ENCODE measurements at regions not wholly inside any gene's neighbourhood (a gene's known extent, or its start where the extent isn't known, plus 50 kb on each side); places are given as distances from the start of the nearest gene placed in this dataset.
A peak's percentile ranks its signal among the peaks of the same experiment; 100 is the strongest.

DNA sequence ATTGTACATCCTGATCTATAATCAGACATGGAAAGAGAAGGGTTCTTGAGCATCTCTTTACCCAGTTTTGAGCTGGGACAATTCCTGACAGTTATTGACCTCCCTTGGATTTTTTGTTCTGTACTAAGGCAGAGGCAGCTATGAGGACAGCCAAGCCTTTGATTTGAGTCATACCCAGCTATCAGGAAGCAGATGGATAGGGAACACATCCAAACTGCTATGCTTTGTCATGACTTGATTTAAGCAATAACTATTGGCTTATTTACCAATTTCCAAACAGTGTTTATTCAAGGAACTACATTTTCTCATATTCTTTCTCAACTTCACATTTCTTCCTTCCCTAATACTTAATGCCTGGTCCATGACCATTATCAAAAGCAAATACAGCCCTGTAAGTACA lies 396.4 kb upstream of the STEAP1 start:
- DNase-seq (ENCODE audit: low spot score in 2 of 2): no peak
- Histone ChIP-seq H3K4me3 (no peak overlapping the region), H3K36me3 (replicated peaks) (no peaks in the 10 kb centered on the region), H3K4me1 (no peaks in the 10 kb centered on the region), H3K9me3 (no peaks in the 10 kb centered on the region), H3K27me3 (ENCODE audit: low read depth) (no peaks in the 10 kb centered on the region)
- in situ Hi-C loops (cut with MboI; ENCODE audit: low sequenced_read_pairs): no loop called here

DNA sequence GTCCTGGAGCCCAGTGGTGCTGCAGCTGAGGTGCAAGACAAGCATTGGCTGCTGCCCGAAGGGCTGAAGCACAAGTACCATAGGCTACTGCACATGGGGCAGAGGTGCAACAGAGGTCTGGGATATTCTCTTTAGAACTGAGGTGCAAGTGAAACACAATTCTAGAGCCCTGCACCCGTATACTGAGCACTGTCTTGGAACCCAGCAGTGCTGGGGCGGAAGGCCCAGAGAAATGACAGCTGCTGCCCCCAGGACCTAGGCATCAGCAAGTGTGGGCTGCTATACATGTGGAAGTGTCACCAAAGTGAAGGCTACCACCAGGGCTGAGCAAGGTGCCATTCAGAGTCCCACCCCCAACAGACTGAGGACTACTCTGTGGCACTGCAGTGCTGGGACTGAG lies 393.6 kb upstream of the STEAP1 start:
- no peak overlapping the region for H3K4me3 ChIP-seq
- no peak for DNase-seq (ENCODE audit: low spot score in 2 of 2)
- no peaks in the 10 kb centered on the region for H3K4me1 ChIP-seq
- in situ Hi-C loops (cut with MboI; ENCODE audit: low sequenced_read_pairs): no loop called here
- no peaks in the 10 kb centered on the region for H3K27me3 ChIP-seq (ENCODE audit: low read depth)
- H3K36me3 ChIP-seq (replicated peaks): no peaks in the 10 kb centered on the region
- no peaks in the 10 kb centered on the region for H3K9me3 ChIP-seq

DNA sequence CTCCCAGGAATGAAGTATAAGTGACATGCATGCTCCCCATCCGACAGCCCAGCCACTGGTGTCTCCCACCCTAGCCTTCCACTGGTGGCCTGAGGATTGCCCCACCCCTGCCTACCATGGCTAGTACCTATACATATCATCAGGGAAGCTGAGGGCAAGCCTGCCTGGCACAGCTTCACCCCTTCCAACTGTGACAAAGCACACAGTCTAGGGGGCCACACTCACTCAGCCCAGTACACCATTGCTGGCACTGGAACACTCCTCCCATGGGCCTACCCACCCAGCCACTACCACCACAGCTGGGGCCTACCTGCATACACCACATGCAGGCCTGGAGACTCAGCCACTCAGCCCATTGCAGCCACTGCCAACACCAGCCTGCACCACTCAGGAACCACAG lies 393.1 kb upstream of the STEAP1 start:
- Histone ChIP-seq H3K36me3 (replicated peaks) (no peaks in the 10 kb centered on the region), H3K27me3 (ENCODE audit: low read depth) (no peaks in the 10 kb centered on the region), H3K4me3 (no peak overlapping the region), H3K9me3 (no peaks in the 10 kb centered on the region), H3K4me1 (no peaks in the 10 kb centered on the region)
- no peak for DNase-seq (ENCODE audit: low spot score in 2 of 2)
- in situ Hi-C loops (cut with MboI; ENCODE audit: low sequenced_read_pairs): no loop called here

DNA sequence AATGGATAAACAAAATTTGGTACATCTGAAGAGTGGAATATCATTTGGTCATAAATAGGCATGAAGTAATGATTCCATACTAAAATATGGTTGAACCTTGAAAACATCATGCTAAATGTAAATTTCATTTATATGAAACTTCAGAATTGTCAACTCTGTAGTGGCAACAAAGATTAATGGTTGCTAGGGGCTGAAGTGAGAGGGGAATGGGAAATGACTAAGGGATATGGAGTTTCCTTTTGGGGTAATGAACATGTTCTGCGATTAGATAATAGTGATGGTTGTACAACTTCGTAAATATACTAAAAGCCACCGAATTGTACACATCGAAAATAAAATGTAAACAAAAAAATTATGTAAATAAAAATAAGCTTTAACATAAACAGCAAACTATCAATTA lies 384.1 kb upstream of the STEAP1 start:
- in situ Hi-C loops (cut with MboI; ENCODE audit: low sequenced_read_pairs): no loop called here
- Histone ChIP-seq H3K36me3 (replicated peaks) (no peaks in the 10 kb centered on the region), H3K4me3 (no peak overlapping the region), H3K4me1 (no peaks in the 10 kb centered on the region; the same call in 1 of the 2 replicates), H3K27me3 (ENCODE audit: low read depth) (no peaks in the 10 kb centered on the region), H3K9me3 (no peaks in the 10 kb centered on the region)
- DNase-seq (ENCODE audit: low spot score in 2 of 2): no peak

DNA sequence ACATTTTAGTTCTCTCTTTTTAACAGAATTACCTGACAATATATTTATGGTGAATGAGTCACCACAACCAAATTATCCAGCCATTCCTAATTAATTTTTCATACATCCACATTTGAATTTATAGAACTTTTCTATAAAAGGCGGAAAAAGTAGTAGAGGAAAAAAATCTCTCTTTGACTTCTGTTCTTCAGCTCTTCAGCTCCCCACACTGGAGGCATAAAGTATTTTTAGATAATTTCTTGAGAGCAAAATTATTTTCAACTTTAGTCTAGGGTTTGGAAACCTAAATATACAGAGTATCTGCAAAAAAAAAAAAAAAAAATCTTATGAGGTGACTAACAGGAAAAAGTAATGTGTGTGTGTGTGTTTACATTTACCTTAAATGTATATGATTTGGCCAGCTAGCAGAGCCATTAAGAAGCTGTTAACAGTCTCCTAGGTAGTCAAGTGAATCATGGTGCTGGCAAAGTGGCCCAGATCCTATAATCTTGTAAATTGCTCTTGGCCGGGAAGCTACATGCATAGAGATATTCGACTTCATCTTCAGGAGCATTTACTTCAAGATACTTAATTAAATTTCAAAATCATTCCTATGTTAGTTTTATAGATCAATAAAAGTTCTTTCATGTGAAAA lies 383.1 kb upstream of the STEAP1 start:
- H3K4me1 ChIP-seq: no peaks in the 10 kb centered on the region; the same call in 1 of the 2 replicates
- no peak for DNase-seq (ENCODE audit: low spot score in 2 of 2)
- in situ Hi-C loops (cut with MboI; ENCODE audit: low sequenced_read_pairs): no loop called here

DNA sequence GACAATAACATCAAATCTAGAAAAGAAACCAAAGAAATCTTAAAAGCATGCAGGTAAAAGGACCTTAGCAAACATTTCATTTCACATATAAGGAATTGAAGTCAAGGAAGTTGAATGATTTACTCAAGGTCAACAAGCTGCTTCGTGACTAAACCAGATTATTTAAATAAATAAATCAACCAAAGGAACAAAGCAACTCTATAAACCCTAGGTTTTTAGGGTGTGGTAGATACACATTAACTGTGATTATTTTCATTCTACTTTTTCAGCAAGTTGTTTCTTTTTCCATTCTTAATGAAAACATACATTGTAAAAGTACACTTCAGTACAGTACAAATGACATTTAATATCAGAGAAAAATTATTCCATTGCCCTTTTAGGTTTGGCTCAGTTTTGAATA lies 382.0 kb upstream of the STEAP1 start:
- no peaks in the 10 kb centered on the region for H3K9me3 ChIP-seq
- DNase-seq (ENCODE audit: low spot score in 2 of 2): no peak
- no peaks in the 10 kb centered on the region for H3K36me3 ChIP-seq (replicated peaks)
- H3K27me3 ChIP-seq (ENCODE audit: low read depth): no peaks in the 10 kb centered on the region
- in situ Hi-C loops (cut with MboI; ENCODE audit: low sequenced_read_pairs): no loop called here
- no peaks in the 10 kb centered on the region; the same call in 1 of the 2 replicates for H3K4me1 ChIP-seq
- no peak overlapping the region for H3K4me3 ChIP-seq

More for the DNA sequence above, 383.1 kb upstream of the STEAP1 start:
- no peak overlapping the region for H3K4me3 ChIP-seq
- no peaks in the 10 kb centered on the region for H3K9me3 ChIP-seq
- no peaks in the 10 kb centered on the region for H3K27me3 ChIP-seq (ENCODE audit: low read depth)
- no peaks in the 10 kb centered on the region for H3K36me3 ChIP-seq (replicated peaks)

DNA sequence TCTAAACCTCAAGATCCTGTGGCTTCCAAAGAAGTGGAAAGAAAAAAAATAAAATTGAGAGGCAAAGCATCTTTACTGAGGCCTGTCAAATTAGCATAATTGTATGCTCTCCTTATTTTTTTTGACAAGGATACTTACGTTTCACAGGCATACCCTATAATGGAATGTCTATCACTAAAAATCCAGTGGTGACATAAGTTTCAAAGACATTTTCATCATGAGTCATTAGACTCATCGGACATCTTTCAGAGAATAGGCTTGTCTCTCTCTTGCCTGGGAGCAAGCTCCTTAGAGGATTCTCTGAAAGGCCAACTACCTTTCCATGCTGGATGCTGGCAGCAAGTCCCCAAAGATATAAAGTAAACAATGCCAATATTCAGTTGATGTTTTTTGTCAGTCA lies 380.7 kb upstream of the STEAP1 start:
- in situ Hi-C loops (cut with MboI; ENCODE audit: low sequenced_read_pairs): no loop called here
- DNase-seq (ENCODE audit: low spot score in 2 of 2): no peak
- no peaks in the 10 kb centered on the region for H3K27me3 ChIP-seq (ENCODE audit: low read depth)
- H3K9me3 ChIP-seq: no peaks in the 10 kb centered on the region
- no peaks in the 10 kb centered on the region for H3K36me3 ChIP-seq (replicated peaks)
- no peak overlapping the region for H3K4me3 ChIP-seq
- no peaks in the 10 kb centered on the region; the same call in 1 of the 2 replicates for H3K4me1 ChIP-seq

DNA sequence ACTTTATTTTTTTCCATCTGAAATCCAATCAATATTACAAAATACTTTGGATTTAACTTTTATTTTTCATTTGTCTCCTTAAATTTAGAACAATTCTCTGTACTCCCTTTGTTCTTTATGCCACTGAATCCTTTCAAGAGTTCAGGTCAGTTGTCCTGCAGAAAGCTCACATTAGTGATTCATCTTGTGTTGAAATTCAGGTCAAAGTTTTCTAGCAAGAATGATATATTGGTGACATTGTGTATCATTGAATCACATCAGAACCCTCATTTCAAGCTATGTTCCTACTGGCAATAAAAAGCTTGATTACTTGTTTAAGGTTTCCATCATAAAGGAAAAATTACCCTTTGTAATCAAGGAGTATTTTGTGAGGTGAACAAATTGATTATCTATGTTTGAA lies 378.8 kb upstream of the STEAP1 start:
- no peak for DNase-seq (ENCODE audit: low spot score in 2 of 2)
- in situ Hi-C loops (cut with MboI; ENCODE audit: low sequenced_read_pairs): no loop called here

DNA sequence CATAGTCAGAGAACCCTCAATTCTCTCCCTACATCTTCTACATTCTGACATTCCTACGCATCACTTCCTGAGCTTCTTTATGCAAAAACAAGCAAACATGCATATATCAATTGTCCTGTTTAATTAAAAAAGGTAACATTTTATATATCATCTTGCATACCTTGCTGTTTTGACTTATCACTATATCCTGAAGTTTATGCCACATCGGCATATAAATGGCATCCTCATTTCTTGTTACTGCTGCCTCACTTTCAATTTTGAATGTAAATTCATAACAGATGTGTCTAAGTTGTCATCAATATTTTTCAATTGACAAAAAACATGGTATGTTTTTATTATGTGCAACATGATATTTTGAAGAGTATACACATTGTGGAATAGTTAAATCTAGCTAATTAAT lies 377.3 kb upstream of the STEAP1 start:
- no peaks in the 10 kb centered on the region for H3K9me3 ChIP-seq
- no peaks in the 10 kb centered on the region for H3K27me3 ChIP-seq (ENCODE audit: low read depth)
- no peaks in the 10 kb centered on the region for H3K36me3 ChIP-seq (replicated peaks)
- H3K4me3 ChIP-seq: no peak overlapping the region
- DNase-seq (ENCODE audit: low spot score in 2 of 2): no peak
- in situ Hi-C loops (cut with MboI; ENCODE audit: low sequenced_read_pairs): no loop called here
- H3K4me1 ChIP-seq: no peaks in the 10 kb centered on the region; the same call in 1 of the 2 replicates

More for the DNA sequence above, 378.8 kb upstream of the STEAP1 start:
- Histone ChIP-seq H3K36me3 (replicated peaks) (no peaks in the 10 kb centered on the region), H3K9me3 (no peaks in the 10 kb centered on the region), H3K27me3 (ENCODE audit: low read depth) (no peaks in the 10 kb centered on the region), H3K4me3 (no peak overlapping the region), H3K4me1 (no peaks in the 10 kb centered on the region; the same call in 1 of the 2 replicates)

DNA sequence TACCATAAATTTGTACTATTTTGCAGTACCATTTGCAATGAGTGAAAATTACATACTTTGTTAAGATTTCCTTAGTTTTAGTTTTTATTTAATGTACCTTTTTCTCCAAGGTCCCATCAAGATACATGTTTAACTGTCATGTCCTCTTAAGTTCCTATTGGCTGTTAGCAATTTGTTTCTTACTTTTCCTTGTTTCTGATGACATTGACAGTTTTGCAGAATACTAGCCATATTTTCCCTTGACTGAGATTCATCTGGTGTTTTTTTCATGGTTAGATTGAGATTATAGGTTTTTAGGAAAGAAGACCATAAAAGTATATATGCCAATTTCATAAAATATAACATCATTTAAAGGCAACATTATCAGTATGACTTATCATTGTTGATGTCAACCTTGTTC lies 376.8 kb upstream of the STEAP1 start:
- no peaks in the 10 kb centered on the region for H3K9me3 ChIP-seq
- DNase-seq (ENCODE audit: low spot score in 2 of 2): no peak
- no peaks in the 10 kb centered on the region for H3K27me3 ChIP-seq (ENCODE audit: low read depth)
- in situ Hi-C loops (cut with MboI; ENCODE audit: low sequenced_read_pairs): no loop called here
- no peaks in the 10 kb centered on the region for H3K36me3 ChIP-seq (replicated peaks)
- no peak overlapping the region for H3K4me3 ChIP-seq
- H3K4me1 ChIP-seq: no peaks in the 10 kb centered on the region; the same call in 1 of the 2 replicates

DNA sequence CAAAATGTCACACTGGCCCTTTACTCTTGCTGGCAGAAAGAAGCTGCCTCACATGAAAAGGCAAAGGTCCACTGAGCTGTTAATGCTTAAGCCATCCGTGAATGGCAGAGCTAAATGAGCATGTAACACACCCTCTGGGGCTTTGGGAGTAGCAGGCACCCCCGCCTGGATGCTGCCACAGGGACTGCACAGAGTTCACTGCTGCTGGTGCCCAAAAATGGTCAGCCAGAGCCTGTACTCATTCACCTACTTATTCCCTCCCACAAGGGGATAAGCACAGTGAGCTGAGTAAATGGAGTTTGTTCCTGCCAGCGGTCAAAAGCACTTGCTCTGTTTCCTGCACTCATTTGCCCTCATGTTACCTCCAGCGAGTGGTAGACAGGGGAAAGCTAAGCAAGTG lies 374.0 kb upstream of the STEAP1 start:
- in situ Hi-C loops (cut with MboI; ENCODE audit: low sequenced_read_pairs): no loop called here
- Histone ChIP-seq H3K4me3 (no peak overlapping the region), H3K36me3 (replicated peaks) (no peaks in the 10 kb centered on the region), H3K9me3 (no peaks in the 10 kb centered on the region), H3K27me3 (ENCODE audit: low read depth) (no peaks in the 10 kb centered on the region), H3K4me1 (no peaks in the 10 kb centered on the region)
- no peak for DNase-seq (ENCODE audit: low spot score in 2 of 2)

DNA sequence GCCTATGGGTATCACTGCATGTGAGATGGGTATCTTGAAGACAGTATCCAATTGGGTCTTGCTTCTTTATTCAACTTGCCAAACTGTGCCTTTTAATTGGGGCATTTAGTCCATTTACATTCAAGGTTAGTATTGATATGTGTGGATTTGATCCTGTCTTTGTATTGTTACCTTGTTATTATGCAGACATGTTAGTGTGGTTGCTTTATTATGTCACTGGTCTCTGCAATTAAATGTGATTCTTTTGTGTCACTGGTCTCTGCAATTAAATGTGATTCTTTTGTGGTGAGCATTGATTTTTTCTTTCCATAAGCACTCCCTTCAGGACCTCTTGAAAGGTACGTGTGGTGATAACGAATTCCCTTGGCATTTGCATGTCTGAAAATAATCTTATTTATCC lies 357.8 kb upstream of the STEAP1 start:
- in situ Hi-C loops (cut with MboI; ENCODE audit: low sequenced_read_pairs): no loop called here
- peak; percentile 14 to 93 for DNase-seq (ENCODE audit: low spot score in 2 of 2)
- Histone ChIP-seq H3K4me1 (peaks cover 15% of the 10 kb centered on the region), H3K27me3 (ENCODE audit: low read depth) (no peaks in the 10 kb centered on the region), H3K9me3 (peaks cover 2% of the 10 kb centered on the region; the same call in 1 of the 2 replicates), H3K36me3 (replicated peaks) (no peaks in the 10 kb centered on the region), H3K4me3 (no peak overlapping the region)

DNA sequence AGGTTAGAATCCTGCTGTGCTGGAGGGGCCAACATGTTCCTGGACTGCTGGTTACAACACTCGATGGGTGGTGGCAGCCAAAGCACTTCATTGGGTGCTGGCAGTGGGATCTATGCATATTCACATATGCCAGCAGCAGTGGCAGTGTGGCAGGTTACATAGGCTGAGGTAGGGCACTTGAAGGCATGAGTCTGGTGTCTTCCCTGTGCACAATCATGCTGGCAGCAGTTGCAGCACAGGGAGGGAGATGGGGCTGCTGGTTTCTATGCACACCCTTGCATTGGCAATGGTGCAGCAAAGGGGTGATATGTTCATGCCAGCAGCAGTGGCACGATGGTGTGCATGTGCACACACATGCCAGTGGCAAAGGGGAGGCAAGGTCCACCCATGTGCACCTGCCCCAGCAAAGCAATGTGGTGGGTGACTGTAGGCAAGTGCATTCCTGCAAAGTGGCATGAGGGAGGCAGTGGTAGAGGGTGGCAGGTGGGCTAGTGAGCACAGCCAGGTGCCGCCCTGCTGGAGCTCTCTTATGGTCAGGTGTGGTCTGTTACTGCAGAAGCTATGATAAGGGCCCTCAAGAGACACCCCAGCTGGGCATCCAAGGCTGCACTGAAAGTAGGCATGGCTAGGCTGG lies 356.2 kb upstream of the STEAP1 start:
- no peaks in the 10 kb centered on the region for H3K27me3 ChIP-seq (ENCODE audit: low read depth)
- in situ Hi-C loops (cut with MboI; ENCODE audit: low sequenced_read_pairs): no loop called here
- H3K9me3 ChIP-seq: peaks cover 2% of the 10 kb centered on the region; the same call in 1 of the 2 replicates
- no peak for DNase-seq (ENCODE audit: low spot score in 2 of 2)
- no peaks in the 10 kb centered on the region for H3K36me3 ChIP-seq (replicated peaks)
- H3K4me1 ChIP-seq: peaks cover 15% of the 10 kb centered on the region
- H3K4me3 ChIP-seq: no peak overlapping the region

DNA sequence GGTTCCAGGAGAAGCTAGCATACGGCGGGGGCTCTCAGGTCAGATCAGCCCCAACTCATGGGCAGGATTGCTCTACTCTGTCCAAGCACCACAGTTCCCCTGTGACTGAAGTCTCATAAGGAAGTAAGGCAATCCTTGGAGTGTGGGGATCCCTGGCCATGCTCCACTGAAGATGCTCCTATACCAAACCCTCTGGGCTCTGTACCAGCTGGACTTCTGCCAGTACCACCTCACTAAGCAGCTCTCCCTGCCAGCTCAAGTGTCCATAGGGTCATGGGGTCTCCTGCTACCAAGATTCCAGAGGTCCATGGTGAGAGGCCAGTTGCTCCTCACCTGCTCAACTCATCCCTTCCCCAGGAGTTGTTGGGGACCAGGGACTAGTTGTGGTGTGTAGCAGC lies 355.7 kb upstream of the STEAP1 start:
- Histone ChIP-seq H3K9me3 (peaks cover 2% of the 10 kb centered on the region; the same call in 1 of the 2 replicates), H3K4me1 (peaks cover 15% of the 10 kb centered on the region), H3K27me3 (ENCODE audit: low read depth) (no peaks in the 10 kb centered on the region), H3K36me3 (replicated peaks) (no peaks in the 10 kb centered on the region), H3K4me3 (no peak overlapping the region)
- in situ Hi-C loops (cut with MboI; ENCODE audit: low sequenced_read_pairs): no loop called here
- DNase-seq (ENCODE audit: low spot score in 2 of 2): no peak
